Fibroblast of pulmonary artery (primary cell): ENCODE measurements at regions not wholly inside any gene's neighbourhood (a gene's known extent, or its start where the extent isn't known, plus 50 kb on each side); places are given as distances from the start of the nearest gene placed in this dataset.

Source experiments
- DNase-seq: peaks from one replicate; pipeline ENCODE4 v3.0.0-alpha.2; 2010; ENCODE audit warnings: low read depth
- H3K4me3 ChIP-seq: replicated peaks from 2 replicates; pipeline ENCODE4 v1.5.1; 2011; ENCODE audit warnings: low read depth, mild to moderate bottlenecking, control low read depth, low read length, moderate library complexity
- CTCF ChIP-seq: IDR thresholded peaks from 2 replicates; pipeline ENCODE4 v1.5.1; 2011; ENCODE audit warnings: mild to moderate bottlenecking, control low read depth, low read length, inconsistent platforms; ENCODE audit errors: missing control alignments

GRCh38 chr9:24460781-24461180, 84.9 kb downstream of the IZUMO3 start:
- H3K4me3 ChIP-seq: no peak overlapping the region
- no peak for TF ChIP-seq CTCF
- no peak for DNase-seq

GRCh38 chr9:24459953-24460352, 85.7 kb downstream of the IZUMO3 start:
- TF ChIP-seq CTCF: no peak
- H3K4me3 ChIP-seq: no peak overlapping the region
- peak; percentile 10 for DNase-seq

- H3K4me3 ChIP-seq: no peak overlapping the region
- no peak for DNase-seq
- no peak for TF ChIP-seq CTCF
These were observed 94.4 kb downstream of the IZUMO3 start for GRCh38 chr9:24451346-24451745.

GRCh38 chr9:24449976-24450375, 95.7 kb downstream of the IZUMO3 start:
- no peak for TF ChIP-seq CTCF
- H3K4me3 ChIP-seq: no peak overlapping the region
- DNase-seq: no peak

GRCh38 chr9:24439456-24439855, 106.2 kb downstream of the IZUMO3 start:
- H3K4me3 ChIP-seq: no peak overlapping the region
- no peak for TF ChIP-seq CTCF
- no peak for DNase-seq

- DNase-seq: no peak
- no peak for TF ChIP-seq CTCF
- no peak overlapping the region for H3K4me3 ChIP-seq
These were observed 106.8 kb downstream of the IZUMO3 start for GRCh38 chr9:24438876-24439275.

- TF ChIP-seq CTCF: no peak
- no peak for DNase-seq
- no peak overlapping the region for H3K4me3 ChIP-seq
These were observed 108.9 kb downstream of the IZUMO3 start for GRCh38 chr9:24436761-24437160.
